WTC11 (cell line): ENCODE measurements at regions not wholly inside any gene's neighbourhood (a gene's known extent, or its start where the extent isn't known, plus 50 kb on each side); places are given as distances from the start of the nearest gene placed in this dataset.

Experiments
- ATAC-seq: fragments of 200-7000 bp; cut with Tn5 transposase; 2 replicates; pipeline ENCODE4 v1.10.0; 2021; ENCODE audit warnings: mild to moderate bottlenecking, moderate library complexity
- CTCF ChIA-PET: fragments of 300-600 bp; sonication (Branson Sonifier 250); formaldehyde crosslinking; loops from one replicate; lab custom pipeline; 2021; ENCODE audit warnings: antibody characterized with exemption; lab: Charles Lee
- POLR2A ChIA-PET: fragments of 350-600 bp; sonication (Branson Sonifier 250); formaldehyde crosslinking; loops from one replicate; lab custom pipeline; 2021; ENCODE audit warnings: antibody characterized with exemption; lab: Charles Lee
- DNase-seq: peaks from one replicate; pipeline ENCODE4 v3.0.0; 2021; ENCODE audit warnings: low spot score
- H3K27ac Mint-ChIP-seq: 2 replicates; pipeline ENCODE4 v1.8.0; 2021; ENCODE audit warnings: mixed read lengths
- H3K27me3 Mint-ChIP-seq: 2 replicates; pipeline ENCODE4 v1.8.0; 2021; ENCODE audit warnings: low read depth, mild to moderate bottlenecking, moderate library complexity, mixed read lengths
- H3K36me3 Mint-ChIP-seq: 2 replicates; pipeline ENCODE4 v1.8.0; 2021; ENCODE audit warnings: mixed read lengths
- H3K4me1 Mint-ChIP-seq: 2 replicates; pipeline ENCODE4 v1.8.0; 2022; ENCODE audit warnings: mixed read lengths
- H3K4me3 Mint-ChIP-seq: 2 replicates; pipeline ENCODE4 v1.8.0; 2021; ENCODE audit warnings: mild to moderate bottlenecking, moderate library complexity, mixed read lengths
- H3K9me3 Mint-ChIP-seq: 2 replicates; pipeline ENCODE4 v1.8.0; 2021; ENCODE audit warnings: mixed read lengths
- CREB1 ChIP-seq: sonication (generic); formaldehyde crosslinking; IDR thresholded peaks from 2 replicates; pipeline ENCODE4 v1.8.0; 2023; ENCODE audit warnings: mild to moderate bottlenecking, missing genetic modification reagents
- ELF4 ChIP-seq: sonication (generic); formaldehyde crosslinking; IDR thresholded peaks from 2 replicates; pipeline ENCODE4 v1.8.1; 2022; ENCODE audit warnings: low read depth, mild to moderate bottlenecking, moderate library complexity, missing genetic modification reagents
- ETV6 ChIP-seq: sonication (generic); formaldehyde crosslinking; IDR thresholded peaks from 2 replicates; pipeline ENCODE4 v1.8.1; 2022; ENCODE audit warnings: mild to moderate bottlenecking, missing genetic modification reagents
- GRHL2 ChIP-seq: fragments of 250-450 bp; sonication (Bioruptor Pico); IDR thresholded peaks from 2 replicates; pipeline ENCODE4 v1.8.0; 2022; ENCODE audit warnings: mild to moderate bottlenecking, moderate library complexity; ENCODE audit not compliant: insufficient replicate concordance, severe bottlenecking
- IRF2 ChIP-seq: sonication (generic); formaldehyde crosslinking; IDR thresholded peaks from 2 replicates; pipeline ENCODE4 v1.8.0; 2022; ENCODE audit warnings: low read depth, missing genetic modification reagents, borderline replicate concordance
- NFATC4 ChIP-seq: fragments of 250-450 bp; sonication (Bioruptor Pico); IDR thresholded peaks from 2 replicates; pipeline ENCODE4 v1.9.0; 2021; ENCODE audit warnings: mild to moderate bottlenecking
- NFE2L1 ChIP-seq: sonication (generic); formaldehyde crosslinking; IDR thresholded peaks from 2 replicates; pipeline ENCODE4 v1.8.1; 2023; ENCODE audit warnings: missing genetic modification reagents
- NR2C2 ChIP-seq: sonication (generic); formaldehyde crosslinking; IDR thresholded peaks from 2 replicates; pipeline ENCODE4 v1.8.0; 2022; ENCODE audit warnings: mild to moderate bottlenecking, missing genetic modification reagents
- OVOL2 ChIP-seq: fragments of 250-450 bp; sonication (Bioruptor Pico); IDR thresholded peaks from 2 replicates; pipeline ENCODE4 v1.9.0; 2021; ENCODE audit warnings: mild to moderate bottlenecking, borderline replicate concordance
- TCF7 ChIP-seq: sonication (generic); formaldehyde crosslinking; IDR thresholded peaks from 2 replicates; pipeline ENCODE4 v1.8.0; 2022; ENCODE audit warnings: mild to moderate bottlenecking, low read depth, missing genetic modification reagents, moderate library complexity
- TEAD1 ChIP-seq: sonication (generic); formaldehyde crosslinking; IDR thresholded peaks from 2 replicates; pipeline ENCODE4 v1.8.0; 2022; ENCODE audit warnings: mild to moderate bottlenecking, missing genetic modification reagents
- TEAD4 ChIP-seq: sonication (generic); formaldehyde crosslinking; IDR thresholded peaks from 2 replicates; pipeline ENCODE4 v1.8.0; 2022; ENCODE audit warnings: mild to moderate bottlenecking, missing genetic modification reagents
- ZNF232 ChIP-seq: sonication (generic); formaldehyde crosslinking; IDR thresholded peaks from 2 replicates; pipeline ENCODE4 v1.8.0; 2022; ENCODE audit warnings: mild to moderate bottlenecking, missing genetic modification reagents
- ZNF423 ChIP-seq: fragments of 250-450 bp; sonication (Bioruptor Pico); IDR thresholded peaks from 2 replicates; pipeline ENCODE4 v2.1.2; 2022; ENCODE audit warnings: mild to moderate bottlenecking, moderate library complexity
- TF ChIP-seq, protein P1 (sequence below): sonication (generic); formaldehyde crosslinking; IDR thresholded peaks from 2 replicates; pipeline ENCODE4 v1.8.1; 2022; ENCODE audit warnings: mild to moderate bottlenecking, moderate library complexity, missing genetic modification reagents
- TF ChIP-seq, protein P2 (sequence below): sonication (generic); formaldehyde crosslinking; IDR thresholded peaks from 2 replicates; pipeline ENCODE4 v1.8.1; 2022; ENCODE audit warnings: low read depth, missing genetic modification reagents, borderline replicate concordance
- TF ChIP-seq, protein P3 (sequence below): sonication (generic); formaldehyde crosslinking; IDR thresholded peaks from 2 replicates; pipeline ENCODE4 v1.8.0; 2022; ENCODE audit warnings: mild to moderate bottlenecking, missing genetic modification reagents
- TF ChIP-seq, protein P4 (sequence below): sonication (generic); formaldehyde crosslinking; IDR thresholded peaks from 2 replicates; pipeline ENCODE4 v1.8.1; 2022; ENCODE audit warnings: low read depth, mild to moderate bottlenecking, moderate library complexity, missing genetic modification reagents, borderline replicate concordance
- TF ChIP-seq, protein P5 (sequence below): fragments of 200-600 bp; IDR thresholded peaks from 2 replicates; pipeline ENCODE4 v1.8.0; 2022; ENCODE audit warnings: antibody characterized with exemption
- TF ChIP-seq, protein P6 (sequence below): fragments of 250-450 bp; sonication (Bioruptor Pico); IDR thresholded peaks from 2 replicates; pipeline ENCODE4 v1.8.0; 2021; ENCODE audit warnings: mild to moderate bottlenecking
- TF ChIP-seq, protein P7 (sequence below): sonication (generic); formaldehyde crosslinking; IDR thresholded peaks from 2 replicates; pipeline ENCODE4 v1.8.1; 2023; ENCODE audit warnings: mild to moderate bottlenecking, missing genetic modification reagents
- TF ChIP-seq, protein P8 (sequence below): sonication (generic); formaldehyde crosslinking; IDR thresholded peaks from 2 replicates; pipeline ENCODE4 v1.8.0; 2022; ENCODE audit warnings: missing genetic modification reagents
- TF ChIP-seq, protein P9 (sequence below): sonication (generic); formaldehyde crosslinking; IDR thresholded peaks from 2 replicates; pipeline ENCODE4 v1.8.1; 2023; ENCODE audit warnings: mild to moderate bottlenecking, missing genetic modification reagents, moderate library complexity

DNA sequence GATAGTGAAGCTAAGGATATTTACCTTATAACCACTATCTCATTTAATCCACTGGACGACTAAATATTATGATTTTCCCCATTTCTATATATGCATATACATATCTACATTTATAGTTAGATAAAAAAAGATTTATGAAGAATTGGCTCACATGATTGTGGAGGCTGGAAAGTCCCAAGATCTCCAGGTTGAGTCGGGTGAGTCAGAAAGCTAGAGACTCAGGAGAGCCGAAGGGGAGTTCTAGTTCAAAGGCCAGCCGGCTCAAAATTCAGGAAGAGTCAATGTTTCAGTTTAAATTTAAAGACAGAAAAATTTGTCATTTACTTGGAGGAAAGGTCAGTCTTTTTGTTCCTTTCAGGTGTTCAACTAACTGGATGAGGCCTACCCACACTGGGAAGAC lies 158.2 kb upstream of the CPEB2 start:
- POLR2A ChIA-PET: no interaction called here
- no peak for DNase-seq
- TF ChIP-seq, protein P1, sequence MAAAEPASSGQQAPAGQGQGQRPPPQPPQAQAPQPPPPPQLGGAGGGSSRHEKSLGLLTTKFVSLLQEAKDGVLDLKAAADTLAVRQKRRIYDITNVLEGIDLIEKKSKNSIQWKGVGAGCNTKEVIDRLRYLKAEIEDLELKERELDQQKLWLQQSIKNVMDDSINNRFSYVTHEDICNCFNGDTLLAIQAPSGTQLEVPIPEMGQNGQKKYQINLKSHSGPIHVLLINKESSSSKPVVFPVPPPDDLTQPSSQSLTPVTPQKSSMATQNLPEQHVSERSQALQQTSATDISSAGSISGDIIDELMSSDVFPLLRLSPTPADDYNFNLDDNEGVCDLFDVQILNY (CRISPR knock-in tag): no peak
- no peak for TF ChIP-seq NFE2L1 (CRISPR knock-in tag)
- TF ChIP-seq, protein P2, sequence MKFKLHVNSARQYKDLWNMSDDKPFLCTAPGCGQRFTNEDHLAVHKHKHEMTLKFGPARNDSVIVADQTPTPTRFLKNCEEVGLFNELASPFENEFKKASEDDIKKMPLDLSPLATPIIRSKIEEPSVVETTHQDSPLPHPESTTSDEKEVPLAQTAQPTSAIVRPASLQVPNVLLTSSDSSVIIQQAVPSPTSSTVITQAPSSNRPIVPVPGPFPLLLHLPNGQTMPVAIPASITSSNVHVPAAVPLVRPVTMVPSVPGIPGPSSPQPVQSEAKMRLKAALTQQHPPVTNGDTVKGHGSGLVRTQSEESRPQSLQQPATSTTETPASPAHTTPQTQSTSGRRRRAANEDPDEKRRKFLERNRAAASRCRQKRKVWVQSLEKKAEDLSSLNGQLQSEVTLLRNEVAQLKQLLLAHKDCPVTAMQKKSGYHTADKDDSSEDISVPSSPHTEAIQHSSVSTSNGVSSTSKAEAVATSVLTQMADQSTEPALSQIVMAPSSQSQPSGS (CRISPR knock-in tag): no peak
- TF ChIP-seq ZNF423 (CRISPR knock-in tag): no peak
- TF ChIP-seq, protein P3, sequence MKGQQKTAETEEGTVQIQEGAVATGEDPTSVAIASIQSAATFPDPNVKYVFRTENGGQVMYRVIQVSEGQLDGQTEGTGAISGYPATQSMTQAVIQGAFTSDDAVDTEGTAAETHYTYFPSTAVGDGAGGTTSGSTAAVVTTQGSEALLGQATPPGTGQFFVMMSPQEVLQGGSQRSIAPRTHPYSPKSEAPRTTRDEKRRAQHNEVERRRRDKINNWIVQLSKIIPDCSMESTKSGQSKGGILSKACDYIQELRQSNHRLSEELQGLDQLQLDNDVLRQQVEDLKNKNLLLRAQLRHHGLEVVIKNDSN: no peak
- TF ChIP-seq, protein P4, sequence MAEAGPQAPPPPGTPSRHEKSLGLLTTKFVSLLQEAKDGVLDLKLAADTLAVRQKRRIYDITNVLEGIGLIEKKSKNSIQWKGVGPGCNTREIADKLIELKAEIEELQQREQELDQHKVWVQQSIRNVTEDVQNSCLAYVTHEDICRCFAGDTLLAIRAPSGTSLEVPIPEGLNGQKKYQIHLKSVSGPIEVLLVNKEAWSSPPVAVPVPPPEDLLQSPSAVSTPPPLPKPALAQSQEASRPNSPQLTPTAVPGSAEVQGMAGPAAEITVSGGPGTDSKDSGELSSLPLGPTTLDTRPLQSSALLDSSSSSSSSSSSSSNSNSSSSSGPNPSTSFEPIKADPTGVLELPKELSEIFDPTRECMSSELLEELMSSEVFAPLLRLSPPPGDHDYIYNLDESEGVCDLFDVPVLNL: no peak
- no peak for TF ChIP-seq OVOL2 (CRISPR knock-in tag)
- no peak for TF ChIP-seq TEAD1
- no peak for TF ChIP-seq TCF7 (CRISPR knock-in tag)
- no peak for TF ChIP-seq NR2C2 (CRISPR knock-in tag)
- no peak for TF ChIP-seq TEAD4 (CRISPR knock-in tag)
- TF ChIP-seq, protein P5, sequence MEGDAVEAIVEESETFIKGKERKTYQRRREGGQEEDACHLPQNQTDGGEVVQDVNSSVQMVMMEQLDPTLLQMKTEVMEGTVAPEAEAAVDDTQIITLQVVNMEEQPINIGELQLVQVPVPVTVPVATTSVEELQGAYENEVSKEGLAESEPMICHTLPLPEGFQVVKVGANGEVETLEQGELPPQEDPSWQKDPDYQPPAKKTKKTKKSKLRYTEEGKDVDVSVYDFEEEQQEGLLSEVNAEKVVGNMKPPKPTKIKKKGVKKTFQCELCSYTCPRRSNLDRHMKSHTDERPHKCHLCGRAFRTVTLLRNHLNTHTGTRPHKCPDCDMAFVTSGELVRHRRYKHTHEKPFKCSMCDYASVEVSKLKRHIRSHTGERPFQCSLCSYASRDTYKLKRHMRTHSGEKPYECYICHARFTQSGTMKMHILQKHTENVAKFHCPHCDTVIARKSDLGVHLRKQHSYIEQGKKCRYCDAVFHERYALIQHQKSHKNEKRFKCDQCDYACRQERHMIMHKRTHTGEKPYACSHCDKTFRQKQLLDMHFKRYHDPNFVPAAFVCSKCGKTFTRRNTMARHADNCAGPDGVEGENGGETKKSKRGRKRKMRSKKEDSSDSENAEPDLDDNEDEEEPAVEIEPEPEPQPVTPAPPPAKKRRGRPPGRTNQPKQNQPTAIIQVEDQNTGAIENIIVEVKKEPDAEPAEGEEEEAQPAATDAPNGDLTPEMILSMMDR: no peak
- TF ChIP-seq, protein P6, sequence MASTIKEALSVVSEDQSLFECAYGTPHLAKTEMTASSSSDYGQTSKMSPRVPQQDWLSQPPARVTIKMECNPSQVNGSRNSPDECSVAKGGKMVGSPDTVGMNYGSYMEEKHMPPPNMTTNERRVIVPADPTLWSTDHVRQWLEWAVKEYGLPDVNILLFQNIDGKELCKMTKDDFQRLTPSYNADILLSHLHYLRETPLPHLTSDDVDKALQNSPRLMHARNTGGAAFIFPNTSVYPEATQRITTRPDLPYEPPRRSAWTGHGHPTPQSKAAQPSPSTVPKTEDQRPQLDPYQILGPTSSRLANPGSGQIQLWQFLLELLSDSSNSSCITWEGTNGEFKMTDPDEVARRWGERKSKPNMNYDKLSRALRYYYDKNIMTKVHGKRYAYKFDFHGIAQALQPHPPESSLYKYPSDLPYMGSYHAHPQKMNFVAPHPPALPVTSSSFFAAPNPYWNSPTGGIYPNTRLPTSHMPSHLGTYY (CRISPR knock-in tag): no peak
- no peak for TF ChIP-seq NFATC4 (CRISPR knock-in tag)
- no peak for TF ChIP-seq CREB1 (CRISPR knock-in tag)
- TF ChIP-seq GRHL2 (CRISPR knock-in tag): no peak
- TF ChIP-seq, protein P7, sequence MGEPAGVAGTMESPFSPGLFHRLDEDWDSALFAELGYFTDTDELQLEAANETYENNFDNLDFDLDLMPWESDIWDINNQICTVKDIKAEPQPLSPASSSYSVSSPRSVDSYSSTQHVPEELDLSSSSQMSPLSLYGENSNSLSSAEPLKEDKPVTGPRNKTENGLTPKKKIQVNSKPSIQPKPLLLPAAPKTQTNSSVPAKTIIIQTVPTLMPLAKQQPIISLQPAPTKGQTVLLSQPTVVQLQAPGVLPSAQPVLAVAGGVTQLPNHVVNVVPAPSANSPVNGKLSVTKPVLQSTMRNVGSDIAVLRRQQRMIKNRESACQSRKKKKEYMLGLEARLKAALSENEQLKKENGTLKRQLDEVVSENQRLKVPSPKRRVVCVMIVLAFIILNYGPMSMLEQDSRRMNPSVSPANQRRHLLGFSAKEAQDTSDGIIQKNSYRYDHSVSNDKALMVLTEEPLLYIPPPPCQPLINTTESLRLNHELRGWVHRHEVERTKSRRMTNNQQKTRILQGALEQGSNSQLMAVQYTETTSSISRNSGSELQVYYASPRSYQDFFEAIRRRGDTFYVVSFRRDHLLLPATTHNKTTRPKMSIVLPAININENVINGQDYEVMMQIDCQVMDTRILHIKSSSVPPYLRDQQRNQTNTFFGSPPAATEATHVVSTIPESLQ (CRISPR knock-in tag): no peak
- TF ChIP-seq ETV6 (CRISPR knock-in tag): no peak
- peaks cover 13% of the 10 kb centered on the region for H3K9me3 Mint-ChIP-seq
- no peak for ATAC-seq
- no peaks in the 10 kb centered on the region; the same call in 1 of the 2 replicates for H3K36me3 Mint-ChIP-seq
- H3K4me3 Mint-ChIP-seq: no peak overlapping the region
- CTCF ChIA-PET: no interaction called here
- no peak overlapping the region for H3K27ac Mint-ChIP-seq
- H3K27me3 Mint-ChIP-seq: no peaks in the 10 kb centered on the region
- peaks cover 11% of the 10 kb centered on the region for H3K4me1 Mint-ChIP-seq

DNA sequence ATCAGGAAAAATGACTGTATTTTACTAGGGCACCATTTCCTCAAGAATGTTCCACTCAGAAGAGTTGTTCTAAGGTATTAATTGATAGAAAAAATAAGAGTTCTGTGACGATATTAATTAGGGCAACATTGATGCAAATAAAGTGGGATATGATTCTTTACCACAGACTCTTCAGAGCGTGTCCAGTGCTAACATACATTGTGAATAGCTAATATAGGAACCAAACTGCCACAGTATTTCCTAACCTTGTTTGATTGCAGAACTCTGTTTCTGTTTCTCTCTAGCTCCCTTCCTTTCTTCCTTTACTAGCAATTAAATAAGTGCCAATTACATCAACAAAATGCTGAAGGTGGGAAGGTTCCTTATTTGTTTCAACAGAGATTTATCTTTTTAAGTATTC lies 154.1 kb upstream of the CPEB2 start:
- H3K9me3 Mint-ChIP-seq: peaks cover 18% of the 10 kb centered on the region
- H3K4me3 Mint-ChIP-seq: no peak overlapping the region
- no peaks in the 10 kb centered on the region for H3K27me3 Mint-ChIP-seq
- ChIA-PET CTCF (no interaction called here), POLR2A (no interaction called here)
- no peak overlapping the region for H3K27ac Mint-ChIP-seq
- peaks cover 16% of the 10 kb centered on the region for H3K4me1 Mint-ChIP-seq
- peaks cover 9% of the 10 kb centered on the region for H3K36me3 Mint-ChIP-seq
- DNase-seq (no peak), ATAC-seq (no peak)
- TF ChIP-seq NR2C2 (CRISPR knock-in tag) (no peak), ELF4 (CRISPR knock-in tag) (no peak), IRF2 (CRISPR knock-in tag) (no peak), ZNF232 (CRISPR knock-in tag) (no peak), TCF7 (CRISPR knock-in tag) (no peak), ETV6 (CRISPR knock-in tag) (no peak), TEAD1 (no peak)
- TF ChIP-seq, protein P8, sequence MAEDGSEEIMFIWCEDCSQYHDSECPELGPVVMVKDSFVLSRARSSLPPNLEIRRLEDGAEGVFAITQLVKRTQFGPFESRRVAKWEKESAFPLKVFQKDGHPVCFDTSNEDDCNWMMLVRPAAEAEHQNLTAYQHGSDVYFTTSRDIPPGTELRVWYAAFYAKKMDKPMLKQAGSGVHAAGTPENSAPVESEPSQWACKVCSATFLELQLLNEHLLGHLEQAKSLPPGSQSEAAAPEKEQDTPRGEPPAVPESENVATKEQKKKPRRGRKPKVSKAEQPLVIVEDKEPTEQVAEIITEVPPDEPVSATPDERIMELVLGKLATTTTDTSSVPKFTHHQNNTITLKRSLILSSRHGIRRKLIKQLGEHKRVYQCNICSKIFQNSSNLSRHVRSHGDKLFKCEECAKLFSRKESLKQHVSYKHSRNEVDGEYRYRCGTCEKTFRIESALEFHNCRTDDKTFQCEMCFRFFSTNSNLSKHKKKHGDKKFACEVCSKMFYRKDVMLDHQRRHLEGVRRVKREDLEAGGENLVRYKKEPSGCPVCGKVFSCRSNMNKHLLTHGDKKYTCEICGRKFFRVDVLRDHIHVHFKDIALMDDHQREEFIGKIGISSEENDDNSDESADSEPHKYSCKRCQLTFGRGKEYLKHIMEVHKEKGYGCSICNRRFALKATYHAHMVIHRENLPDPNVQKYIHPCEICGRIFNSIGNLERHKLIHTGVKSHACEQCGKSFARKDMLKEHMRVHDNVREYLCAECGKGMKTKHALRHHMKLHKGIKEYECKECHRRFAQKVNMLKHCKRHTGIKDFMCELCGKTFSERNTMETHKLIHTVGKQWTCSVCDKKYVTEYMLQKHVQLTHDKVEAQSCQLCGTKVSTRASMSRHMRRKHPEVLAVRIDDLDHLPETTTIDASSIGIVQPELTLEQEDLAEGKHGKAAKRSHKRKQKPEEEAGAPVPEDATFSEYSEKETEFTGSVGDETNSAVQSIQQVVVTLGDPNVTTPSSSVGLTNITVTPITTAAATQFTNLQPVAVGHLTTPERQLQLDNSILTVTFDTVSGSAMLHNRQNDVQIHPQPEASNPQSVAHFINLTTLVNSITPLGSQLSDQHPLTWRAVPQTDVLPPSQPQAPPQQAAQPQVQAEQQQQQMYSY: no peak
- TF ChIP-seq, protein P9, sequence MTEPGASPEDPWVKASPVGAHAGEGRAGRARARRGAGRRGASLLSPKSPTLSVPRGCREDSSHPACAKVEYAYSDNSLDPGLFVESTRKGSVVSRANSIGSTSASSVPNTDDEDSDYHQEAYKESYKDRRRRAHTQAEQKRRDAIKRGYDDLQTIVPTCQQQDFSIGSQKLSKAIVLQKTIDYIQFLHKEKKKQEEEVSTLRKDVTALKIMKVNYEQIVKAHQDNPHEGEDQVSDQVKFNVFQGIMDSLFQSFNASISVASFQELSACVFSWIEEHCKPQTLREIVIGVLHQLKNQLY (CRISPR knock-in tag): no peak
